Lower lobe of right lung (tissue), 2 donors: ENCODE measurements at regions not wholly inside any gene's neighbourhood (a gene's known extent, or its start where the extent isn't known, plus 50 kb on each side); places are given as distances from the start of the nearest gene placed in this dataset.

ENCODE experiments used
- ATAC-seq, 2 donors: fragments of 200-7000 bp; cut with Tn5 transposase; one replicate each; pipeline ENCODE4 v1.9.1; 2020 to 2022; ENCODE audit warnings: mild to moderate bottlenecking in 2 of 2, moderate library complexity in 2 of 2
- DNase-seq: peaks from one replicate; pipeline ENCODE4 v3.0.0-alpha.2; 2020
- H3K27ac ChIP-seq: fragments of 200-600 bp; one replicate; pipeline ENCODE4 v1.8.0; 2022
- H3K27me3 ChIP-seq: fragments of 200-600 bp; one replicate; pipeline ENCODE4 v1.8.0; 2022; ENCODE audit warnings: low read depth
- H3K36me3 ChIP-seq: fragments of 200-600 bp; one replicate; pipeline ENCODE4 v1.8.0; 2022; ENCODE audit warnings: mild to moderate bottlenecking
- H3K4me1 ChIP-seq: fragments of 200-600 bp; one replicate; pipeline ENCODE4 v1.8.0; 2022
- H3K4me3 ChIP-seq: fragments of 200-600 bp; one replicate; pipeline ENCODE4 v1.8.0; 2022; ENCODE audit warnings: mild to moderate bottlenecking
- H3K9me3 ChIP-seq: fragments of 200-600 bp; one replicate; pipeline ENCODE4 v1.8.0; 2022
- intact Hi-C: fragments of 100-400 bp; cut with DNase I; formaldehyde crosslinking; loops from one replicate; pipeline ENCODE4 v1.11.0; 2022
- TF ChIP-seq, protein P1 (sequence below): fragments of 200-600 bp; IDR thresholded peaks from one replicate; pipeline ENCODE4 v1.8.0; 2022; ENCODE audit warnings: antibody characterized with exemption, mild to moderate bottlenecking
- donor health status: DM: no; HTN: yes; CAD: no; lungs with severe emphysema.

GRCh38 chr2:165009466-165009865, 54.1 kb upstream of the SLC38A11 start:
- H3K27ac ChIP-seq: no peak overlapping the region
- H3K4me1 ChIP-seq: no peaks in the 10 kb centered on the region
- TF ChIP-seq, protein P1, sequence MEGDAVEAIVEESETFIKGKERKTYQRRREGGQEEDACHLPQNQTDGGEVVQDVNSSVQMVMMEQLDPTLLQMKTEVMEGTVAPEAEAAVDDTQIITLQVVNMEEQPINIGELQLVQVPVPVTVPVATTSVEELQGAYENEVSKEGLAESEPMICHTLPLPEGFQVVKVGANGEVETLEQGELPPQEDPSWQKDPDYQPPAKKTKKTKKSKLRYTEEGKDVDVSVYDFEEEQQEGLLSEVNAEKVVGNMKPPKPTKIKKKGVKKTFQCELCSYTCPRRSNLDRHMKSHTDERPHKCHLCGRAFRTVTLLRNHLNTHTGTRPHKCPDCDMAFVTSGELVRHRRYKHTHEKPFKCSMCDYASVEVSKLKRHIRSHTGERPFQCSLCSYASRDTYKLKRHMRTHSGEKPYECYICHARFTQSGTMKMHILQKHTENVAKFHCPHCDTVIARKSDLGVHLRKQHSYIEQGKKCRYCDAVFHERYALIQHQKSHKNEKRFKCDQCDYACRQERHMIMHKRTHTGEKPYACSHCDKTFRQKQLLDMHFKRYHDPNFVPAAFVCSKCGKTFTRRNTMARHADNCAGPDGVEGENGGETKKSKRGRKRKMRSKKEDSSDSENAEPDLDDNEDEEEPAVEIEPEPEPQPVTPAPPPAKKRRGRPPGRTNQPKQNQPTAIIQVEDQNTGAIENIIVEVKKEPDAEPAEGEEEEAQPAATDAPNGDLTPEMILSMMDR: no peak
- H3K27me3 ChIP-seq: no peaks in the 10 kb centered on the region
- DNase-seq (no peak), ATAC-seq (peak in 1 of 2 donors; percentile 47)
- no peaks in the 10 kb centered on the region for H3K9me3 ChIP-seq
- no peaks in the 10 kb centered on the region for H3K36me3 ChIP-seq
- intact Hi-C loops: no loop called here
- H3K4me3 ChIP-seq: no peak overlapping the region

DNA sequence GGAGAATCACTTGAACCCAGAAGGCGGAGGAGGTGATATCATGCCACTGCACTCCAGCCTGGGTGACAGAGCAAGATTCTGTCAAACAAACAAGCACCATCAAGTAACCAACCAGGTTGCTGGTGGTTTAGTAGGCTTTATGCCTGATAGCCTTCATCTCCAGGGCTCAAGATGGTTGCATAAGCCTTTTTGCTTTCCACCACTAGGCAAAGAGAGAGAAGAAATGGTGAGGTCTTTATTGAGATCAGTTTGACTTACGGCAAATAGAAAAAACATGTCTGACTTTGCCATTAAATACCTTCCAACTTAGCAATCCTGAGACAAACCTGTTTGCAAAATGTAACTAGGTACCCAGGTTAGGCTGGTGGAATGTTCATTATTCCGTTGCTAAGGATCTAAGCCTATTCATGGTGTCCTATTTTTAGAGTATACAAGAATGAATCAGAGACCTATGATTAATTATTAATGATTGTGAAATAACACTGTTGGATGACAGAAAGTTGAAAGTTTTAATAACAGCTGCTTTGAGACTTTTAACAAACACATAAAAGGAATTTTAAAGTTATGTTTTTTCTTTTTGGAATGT, 53.5 kb upstream of the SLC38A11 start:
- H3K4me1 ChIP-seq: no peaks in the 10 kb centered on the region
- H3K27me3 ChIP-seq: no peaks in the 10 kb centered on the region
- intact Hi-C loops: no loop called here
- TF ChIP-seq, protein P1: no peak
- H3K36me3 ChIP-seq: no peaks in the 10 kb centered on the region
- no peaks in the 10 kb centered on the region for H3K9me3 ChIP-seq
- H3K27ac ChIP-seq: no peak overlapping the region
- ATAC-seq (peak; percentile 90 to 93), DNase-seq (no peak)
- H3K4me3 ChIP-seq: no peak overlapping the region

- intact Hi-C loops: no loop called here
- no peaks in the 10 kb centered on the region for H3K27me3 ChIP-seq
- no peak for ATAC-seq
- no peaks in the 10 kb centered on the region for H3K36me3 ChIP-seq
- no peak for DNase-seq
- no peak overlapping the region for H3K4me3 ChIP-seq
- TF ChIP-seq, protein P1: no peak
- no peaks in the 10 kb centered on the region for H3K9me3 ChIP-seq
- H3K4me1 ChIP-seq: no peaks in the 10 kb centered on the region
- H3K27ac ChIP-seq: no peak overlapping the region
Observed at GRCh38 chr2:165007161-165007744, 51.9 kb upstream of the SLC38A11 start.
